HG02571 (cell line): ENCODE measurements at regions not wholly inside any gene's neighbourhood (a gene's known extent, or its start where the extent isn't known, plus 50 kb on each side); places are given as distances from the start of the nearest gene placed in this dataset.

ENCODE experiments used
- ATAC-seq: cut with Tn5 transposase; IDR thresholded peaks from one replicate; pipeline ENCODE4 v1.9.1; 2021; ENCODE audit warnings: mild to moderate bottlenecking, moderate library complexity; ENCODE audit not compliant: unreplicated experiment

GRCh38 chr4:133776503-133776902 lies 425.1 kb downstream of the PABPC4L start:
- no peak for ATAC-seq

- no peak for ATAC-seq
Observed at GRCh38 chr4:133775881-133776280, 425.7 kb downstream of the PABPC4L start.

- no peak for ATAC-seq
Observed at GRCh38 chr4:133775469-133775868, 426.1 kb downstream of the PABPC4L start.

- ATAC-seq: no peak
Observed at GRCh38 chr4:133759428-133759827, 442.2 kb downstream of the PABPC4L start.

GRCh38 chr4:133741766-133742165 lies 459.8 kb downstream of the PABPC4L start:
- no peak for ATAC-seq

- ATAC-seq: no peak
Observed at GRCh38 chr4:133720001-133720400, 481.6 kb downstream of the PABPC4L start.

GRCh38 chr4:133719098-133719497 lies 482.5 kb downstream of the PABPC4L start:
- ATAC-seq: no peak

- no peak for ATAC-seq
Observed at GRCh38 chr4:133714211-133714610, 487.4 kb downstream of the PABPC4L start.

- ATAC-seq: no peak
Observed at GRCh38 chr4:133713340-133713739, 488.2 kb downstream of the PABPC4L start.

- no peak for ATAC-seq
Observed at GRCh38 chr4:133711817-133712216, 489.8 kb downstream of the PABPC4L start.

- ATAC-seq: no peak
Observed at GRCh38 chr4:133694416-133694815, 507.2 kb downstream of the PABPC4L start.

GRCh38 chr4:133683967-133684366 lies 517.6 kb downstream of the PABPC4L start:
- ATAC-seq: no peak

- ATAC-seq: no peak
Observed at GRCh38 chr4:133668061-133668851, 519.2 kb downstream of the PCDH10 start.

GRCh38 chr4:133647206-133647605 lies 498.1 kb downstream of the PCDH10 start:
- no peak for ATAC-seq

GRCh38 chr4:133641191-133641590 lies 492.1 kb downstream of the PCDH10 start:
- no peak for ATAC-seq

GRCh38 chr4:133638751-133639150 lies 489.7 kb downstream of the PCDH10 start:
- no peak for ATAC-seq

- no peak for ATAC-seq
Observed at GRCh38 chr4:133637161-133637560, 488.1 kb downstream of the PCDH10 start.

GRCh38 chr4:133624744-133625143 lies 475.6 kb downstream of the PCDH10 start:
- no peak for ATAC-seq

- no peak for ATAC-seq
Observed at GRCh38 chr4:133623847-133624246, 474.8 kb downstream of the PCDH10 start.

GRCh38 chr4:133621628-133622027 lies 472.5 kb downstream of the PCDH10 start:
- no peak for ATAC-seq

GRCh38 chr4:133620555-133620954 lies 471.5 kb downstream of the PCDH10 start:
- no peak for ATAC-seq

- no peak for ATAC-seq
Observed at GRCh38 chr4:133618963-133619362, 469.9 kb downstream of the PCDH10 start.

- ATAC-seq: no peak
Observed at GRCh38 chr4:133600008-133600407, 450.9 kb downstream of the PCDH10 start.
